HFFc6 (cell line): ENCODE measurements at regions not wholly inside any gene's neighbourhood (a gene's known extent, or its start where the extent isn't known, plus 50 kb on each side); places are given as distances from the start of the nearest gene placed in this dataset.

Experiments
- DNase-seq: peaks from one replicate; pipeline ENCODE4 v3.0.0-alpha.2; 2018
- H3K27ac Mint-ChIP-seq: 2 replicates; pipeline ENCODE4 v1.8.0; 2020; ENCODE audit warnings: mild to moderate bottlenecking, mixed read lengths
- H3K27me3 Mint-ChIP-seq: 2 replicates; pipeline ENCODE4 v1.8.0; 2021; ENCODE audit warnings: mild to moderate bottlenecking, moderate library complexity, mixed read lengths; ENCODE audit not compliant: insufficient read depth
- H3K36me3 Mint-ChIP-seq: 2 replicates; pipeline ENCODE4 v1.8.0; 2021; ENCODE audit warnings: low read depth, mixed read lengths
- H3K4me1 Mint-ChIP-seq: 2 replicates; pipeline ENCODE4 v1.8.0; 2020; ENCODE audit warnings: low read depth, mixed read lengths
- H3K4me3 Mint-ChIP-seq: 2 replicates; pipeline ENCODE4 v1.8.0; 2020; ENCODE audit warnings: mild to moderate bottlenecking, moderate library complexity, mixed read lengths
- H3K9me3 Mint-ChIP-seq: 2 replicates; pipeline ENCODE4 v1.8.0; 2020; ENCODE audit warnings: mild to moderate bottlenecking, mixed read lengths
- CTCF ChIP-seq: fragments of 200-600 bp; sonication (generic); IDR thresholded peaks from 2 replicates; pipeline ENCODE4 v1.5.0; 2021; ENCODE audit warnings: antibody characterized with exemption, mild to moderate bottlenecking

GRCh38 chr9:108489567-108489966, 366.2 kb downstream of the ACTL7B start:
- no peak for TF ChIP-seq CTCF
- Mint-ChIP-seq H3K36me3 (no peaks in the 10 kb centered on the region), H3K4me1 (no peaks in the 10 kb centered on the region; the same call in 1 of the 2 replicates), H3K27ac (no peak overlapping the region), H3K4me3 (no peak overlapping the region), H3K27me3 (peaks cover 23% of the 10 kb centered on the region), H3K9me3 (no peaks in the 10 kb centered on the region)
- no peak for DNase-seq

GRCh38 chr9:108486831-108487230, 369.0 kb downstream of the ACTL7B start:
- no peaks in the 10 kb centered on the region for H3K9me3 Mint-ChIP-seq
- H3K4me3 Mint-ChIP-seq = no peak overlapping the region
- TF ChIP-seq CTCF = no peak
- no peak for DNase-seq
- H3K4me1 Mint-ChIP-seq = no peaks in the 10 kb centered on the region; the same call in 1 of the 2 replicates
- H3K27ac Mint-ChIP-seq = no peak overlapping the region
- peaks cover 22% of the 10 kb centered on the region for H3K27me3 Mint-ChIP-seq
- no peaks in the 10 kb centered on the region for H3K36me3 Mint-ChIP-seq

GRCh38 chr9:108484468-108484867, 371.3 kb downstream of the ACTL7B start:
- peaks cover 18% of the 10 kb centered on the region for H3K27me3 Mint-ChIP-seq
- no peaks in the 10 kb centered on the region for H3K9me3 Mint-ChIP-seq
- no peak for DNase-seq
- no peak overlapping the region for H3K27ac Mint-ChIP-seq
- no peaks in the 10 kb centered on the region; the same call in 1 of the 2 replicates for H3K4me1 Mint-ChIP-seq
- no peaks in the 10 kb centered on the region for H3K36me3 Mint-ChIP-seq
- no peak overlapping the region for H3K4me3 Mint-ChIP-seq
- no peak for TF ChIP-seq CTCF

DNA sequence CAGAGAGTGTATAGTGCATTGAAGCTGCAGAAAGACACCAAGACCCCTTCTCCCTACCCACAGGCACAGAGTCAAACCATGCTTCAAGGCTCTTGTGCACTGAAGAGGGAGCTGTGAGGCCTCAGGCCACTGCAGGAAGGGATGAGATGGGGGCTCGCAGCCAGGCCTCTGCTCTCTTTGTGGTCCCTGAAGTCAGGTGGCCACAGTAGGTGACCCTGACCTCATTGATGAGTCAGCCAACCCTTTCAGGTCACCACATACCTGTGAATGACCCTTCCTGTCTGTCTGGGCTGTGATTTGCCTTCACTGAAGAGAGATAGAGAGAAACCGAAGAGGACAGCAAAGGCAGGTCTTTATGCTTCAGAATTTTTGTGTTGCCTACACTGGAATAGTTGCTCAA, 372.1 kb downstream of the ACTL7B start:
- Mint-ChIP-seq H3K27me3 (peaks cover 11% of the 10 kb centered on the region), H3K4me1 (peaks cover 7% of the 10 kb centered on the region), H3K4me3 (no peak overlapping the region), H3K36me3 (no peaks in the 10 kb centered on the region), H3K27ac (no peak overlapping the region), H3K9me3 (no peaks in the 10 kb centered on the region)
- no peak for TF ChIP-seq CTCF
- DNase-seq = no peak

GRCh38 chr9:108479989-108480652, 375.7 kb downstream of the ACTL7B start:
- Mint-ChIP-seq H3K4me3 (no peak overlapping the region), H3K27me3 (no peaks in the 10 kb centered on the region)
- TF ChIP-seq CTCF = no peak

More at GRCh38 chr9:108479989-108480652, 375.7 kb downstream of the ACTL7B start:
- H3K4me1 Mint-ChIP-seq = peaks cover 41% of the 10 kb centered on the region
- no peak overlapping the region for H3K27ac Mint-ChIP-seq
- no peak for DNase-seq
- H3K36me3 Mint-ChIP-seq = no peaks in the 10 kb centered on the region
- no peaks in the 10 kb centered on the region for H3K9me3 Mint-ChIP-seq
